ENCODE measurements at regions not wholly inside any gene's neighbourhood (a gene's known extent, or its start where the extent isn't known, plus 50 kb on each side); places are given as distances from the start of the nearest gene placed in this dataset.
"Not testable (repeated sequence)": the region's sequence is repeated elsewhere in the genome, so short reads cannot be mapped to it uniquely, and the experiment has no call there.

DNA sequence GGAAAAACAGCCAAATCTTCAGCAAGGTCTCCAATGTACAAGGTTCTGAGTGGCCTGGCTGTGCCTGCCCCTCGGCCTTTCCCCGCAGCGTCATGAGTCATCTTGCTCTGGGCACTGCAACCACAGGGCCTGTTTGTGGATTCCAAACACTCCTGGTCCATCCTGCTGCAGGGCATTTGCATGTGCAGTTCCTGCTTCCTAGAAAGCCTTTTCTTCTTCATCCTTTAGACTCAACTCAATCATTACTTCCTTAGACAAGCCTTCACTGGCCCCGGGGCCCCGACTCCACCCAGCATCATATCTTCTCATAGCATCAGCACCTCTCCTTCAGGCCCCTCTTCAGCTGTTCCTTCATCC lies 101.8 kb upstream of the EGLN3 start:
- no peaks in the 10 kb centered on the region for H3K27me3 ChIP-seq
- DNase-seq, result no peak
- H3K4me1 ChIP-seq, result peaks cover 0 to 6% (median 0%) of the 10 kb centered on the region in 4 donors
- no peaks in the 10 kb centered on the region for H3K9me3 ChIP-seq
- H3K36me3 ChIP-seq, result no peaks in the 10 kb centered on the region
- no peak for TF ChIP-seq POLR2A (IDR thresholded peaks at IDR 0.05)
- TF ChIP-seq, protein P1, sequence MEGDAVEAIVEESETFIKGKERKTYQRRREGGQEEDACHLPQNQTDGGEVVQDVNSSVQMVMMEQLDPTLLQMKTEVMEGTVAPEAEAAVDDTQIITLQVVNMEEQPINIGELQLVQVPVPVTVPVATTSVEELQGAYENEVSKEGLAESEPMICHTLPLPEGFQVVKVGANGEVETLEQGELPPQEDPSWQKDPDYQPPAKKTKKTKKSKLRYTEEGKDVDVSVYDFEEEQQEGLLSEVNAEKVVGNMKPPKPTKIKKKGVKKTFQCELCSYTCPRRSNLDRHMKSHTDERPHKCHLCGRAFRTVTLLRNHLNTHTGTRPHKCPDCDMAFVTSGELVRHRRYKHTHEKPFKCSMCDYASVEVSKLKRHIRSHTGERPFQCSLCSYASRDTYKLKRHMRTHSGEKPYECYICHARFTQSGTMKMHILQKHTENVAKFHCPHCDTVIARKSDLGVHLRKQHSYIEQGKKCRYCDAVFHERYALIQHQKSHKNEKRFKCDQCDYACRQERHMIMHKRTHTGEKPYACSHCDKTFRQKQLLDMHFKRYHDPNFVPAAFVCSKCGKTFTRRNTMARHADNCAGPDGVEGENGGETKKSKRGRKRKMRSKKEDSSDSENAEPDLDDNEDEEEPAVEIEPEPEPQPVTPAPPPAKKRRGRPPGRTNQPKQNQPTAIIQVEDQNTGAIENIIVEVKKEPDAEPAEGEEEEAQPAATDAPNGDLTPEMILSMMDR (IDR thresholded peaks at IDR 0.05), result no peak
- no peak overlapping the region for H3K4me3 ChIP-seq
- H3K27ac ChIP-seq, result peak overlapping the region in 1 of 4 donors; percentile 43

DNA sequence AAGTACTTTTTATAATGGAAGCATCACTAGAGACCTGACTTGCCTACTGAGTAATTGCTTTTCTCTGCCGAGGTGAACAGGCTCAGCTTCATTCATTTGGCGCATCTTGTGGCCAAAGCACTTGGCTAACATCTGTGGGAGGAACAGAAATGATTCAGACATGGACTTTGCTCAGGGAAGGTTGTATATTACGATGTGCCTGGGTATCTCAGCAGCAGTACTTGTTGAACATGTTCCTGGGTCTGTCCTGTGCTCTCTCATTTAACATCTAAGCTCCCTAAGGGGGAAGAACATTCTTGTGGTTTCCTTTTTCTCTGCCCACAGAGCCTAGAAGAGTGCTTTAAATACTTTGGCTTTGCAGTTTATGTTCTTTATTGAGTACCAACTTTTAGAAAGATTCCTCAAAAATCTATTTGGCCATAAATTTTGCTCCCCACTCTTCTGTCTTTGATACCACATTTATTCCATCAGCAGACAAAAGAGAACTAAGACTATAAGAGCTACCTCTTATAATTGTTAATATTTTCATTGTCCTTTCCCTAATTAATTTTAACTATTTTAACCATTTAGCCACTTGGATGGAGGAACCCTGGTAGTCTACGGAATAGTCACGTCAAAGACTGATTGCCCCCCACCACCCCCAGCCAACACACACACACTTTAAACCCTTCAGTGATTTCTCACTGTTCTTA lies 101.2 kb upstream of the EGLN3 start:
- Histone ChIP-seq H3K36me3 (no peaks in the 10 kb centered on the region), H3K9me3 (no peaks in the 10 kb centered on the region), H3K27me3 (no peaks in the 10 kb centered on the region), H3K27ac (peak overlapping the region in 1 of 4 donors; percentile 43), H3K4me3 (no peak overlapping the region), H3K4me1 (peaks cover 0 to 6% (median 0%) of the 10 kb centered on the region in 4 donors)
- peak in 1 of 3 donors; percentile 73 for DNase-seq
- peak; percentile 44 to 60 for TF ChIP-seq POLR2A (IDR thresholded peaks at IDR 0.05)
- TF ChIP-seq, protein P1 (IDR thresholded peaks at IDR 0.05), result peak in 1 of 6 experiments; percentile 7

DNA sequence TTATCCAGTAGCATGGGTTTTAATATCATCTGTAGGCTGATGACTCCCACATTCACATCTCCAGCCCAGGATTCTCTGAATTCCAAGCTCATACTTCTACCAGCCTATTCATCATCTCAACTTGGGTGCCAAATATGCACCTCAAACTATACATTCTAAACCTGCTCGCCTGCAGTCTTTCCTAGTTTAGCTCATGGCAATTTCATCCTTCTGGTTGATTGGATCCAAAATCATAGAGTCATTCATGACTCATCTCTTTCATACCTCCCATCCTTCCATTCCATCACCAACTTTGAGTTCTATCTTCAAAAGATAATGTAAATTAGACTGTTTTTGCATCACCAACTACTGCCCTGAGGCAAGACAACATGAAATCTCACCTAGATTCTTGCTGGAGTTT lies 99.7 kb upstream of the EGLN3 start:
- peaks cover 0 to 6% (median 0%) of the 10 kb centered on the region in 4 donors for H3K4me1 ChIP-seq
- no peak overlapping the region for H3K27ac ChIP-seq
- H3K36me3 ChIP-seq, result no peaks in the 10 kb centered on the region
- no peaks in the 10 kb centered on the region for H3K27me3 ChIP-seq
- no peak for TF ChIP-seq POLR2A (IDR thresholded peaks at IDR 0.05)
- TF ChIP-seq, protein P1 (IDR thresholded peaks at IDR 0.05), result no peak
- no peak for DNase-seq
- H3K4me3 ChIP-seq, result no peak overlapping the region
- H3K9me3 ChIP-seq, result no peaks in the 10 kb centered on the region

DNA sequence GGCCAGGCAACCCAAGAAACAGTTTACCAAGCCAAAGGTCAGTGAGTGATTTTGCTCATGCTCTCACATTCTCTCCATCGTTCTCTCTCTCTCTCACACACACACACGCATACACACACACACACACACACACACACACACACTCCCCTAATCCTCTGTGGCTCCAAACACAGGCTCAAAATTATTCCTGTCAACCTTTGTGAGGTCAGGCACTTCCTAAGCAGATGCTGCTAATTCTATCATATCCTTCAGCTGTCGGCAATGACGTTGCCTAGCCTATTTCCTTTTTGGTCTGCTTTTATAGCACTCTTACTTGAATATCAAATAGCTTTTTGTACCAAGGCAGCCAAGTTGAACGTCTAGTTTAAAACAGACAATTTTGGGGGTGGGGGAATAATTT lies 98.9 kb upstream of the EGLN3 start:
- no peak for DNase-seq
- H3K4me3 ChIP-seq, result no peak overlapping the region
- no peak overlapping the region for H3K27ac ChIP-seq
- H3K36me3 ChIP-seq, result no peaks in the 10 kb centered on the region
- no peaks in the 10 kb centered on the region for H3K9me3 ChIP-seq
- no peak for TF ChIP-seq POLR2A (IDR thresholded peaks at IDR 0.05)
- TF ChIP-seq, protein P1 (IDR thresholded peaks at IDR 0.05), result no peak
- peaks cover 0 to 6% (median 0%) of the 10 kb centered on the region in 4 donors for H3K4me1 ChIP-seq
- H3K27me3 ChIP-seq, result no peaks in the 10 kb centered on the region

DNA sequence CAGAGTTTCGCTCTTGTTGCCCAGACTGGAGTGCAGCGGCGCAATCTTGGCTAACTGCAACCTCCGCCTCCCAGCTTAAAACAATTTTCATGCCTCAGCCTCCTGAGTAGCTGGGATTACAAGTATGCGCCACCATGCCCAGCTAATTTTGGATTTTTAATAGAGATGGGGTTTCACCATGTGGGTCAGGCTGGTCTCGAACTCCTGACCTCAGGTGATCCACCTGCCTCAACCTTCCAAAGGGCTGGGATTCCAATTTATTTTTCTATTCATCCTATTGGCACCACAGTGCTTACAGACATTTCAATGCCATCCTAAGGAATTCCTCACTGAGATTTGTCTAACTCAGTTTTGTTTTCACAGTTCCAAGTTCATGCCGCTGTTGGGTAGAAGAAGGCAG lies 98.3 kb upstream of the EGLN3 start:
- H3K36me3 ChIP-seq, H3K4me3 ChIP-seq, DNase-seq, H3K27me3 ChIP-seq, H3K4me1 ChIP-seq, H3K27ac ChIP-seq, H3K9me3 ChIP-seq: not testable (repeated sequence)

DNA sequence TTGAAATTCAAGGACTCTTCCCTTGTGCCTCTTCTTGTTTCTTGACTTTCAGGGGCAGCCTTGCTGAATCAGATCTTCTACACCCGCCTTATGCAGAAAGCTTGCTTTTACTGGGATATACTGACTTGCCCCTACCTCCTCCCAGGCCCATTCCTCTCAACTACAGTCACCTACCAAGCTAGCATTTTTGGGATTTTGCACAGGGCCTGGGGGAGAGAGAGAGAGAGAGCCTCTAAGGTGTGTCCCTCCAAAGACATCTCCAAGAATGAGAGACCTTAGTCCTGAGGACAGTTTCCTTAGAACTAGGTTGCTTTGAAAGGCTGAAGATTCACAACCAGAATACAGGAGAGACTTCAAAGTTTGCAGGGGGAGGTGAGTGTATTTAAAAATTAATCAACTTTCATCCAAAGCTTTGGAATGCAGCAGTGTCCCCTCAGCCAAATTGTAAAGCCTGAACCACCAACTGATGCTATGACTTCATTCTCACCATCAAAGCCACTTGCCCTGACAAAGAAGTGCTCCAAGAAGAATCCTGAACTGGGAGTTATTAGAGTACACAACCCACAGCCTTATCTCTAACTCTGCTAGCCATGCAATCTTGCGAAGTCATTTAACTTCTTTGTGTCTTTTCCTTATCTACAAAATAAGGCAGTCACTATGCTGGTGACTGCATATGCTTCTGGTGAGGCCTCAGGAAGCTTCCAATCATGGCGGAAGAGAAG lies 96.1 kb upstream of the EGLN3 start:
- Histone ChIP-seq H3K36me3 (no peaks in the 10 kb centered on the region), H3K27me3 (no peaks in the 10 kb centered on the region), H3K4me1 (no peaks in the 10 kb centered on the region), H3K4me3 (no peak overlapping the region), H3K27ac (no peak overlapping the region), H3K9me3 (no peaks in the 10 kb centered on the region)
- TF ChIP-seq, protein P1 (IDR thresholded peaks at IDR 0.05), result no peak
- no peak for TF ChIP-seq POLR2A (IDR thresholded peaks at IDR 0.05)
- DNase-seq, result no peak

Data from Peyer's patch (tissue), 4 donors.